ENCODE measurements at regions not wholly inside any gene's neighbourhood (a gene's known extent, or its start where the extent isn't known, plus 50 kb on each side); places are given as distances from the start of the nearest gene placed in this dataset.

DNA sequence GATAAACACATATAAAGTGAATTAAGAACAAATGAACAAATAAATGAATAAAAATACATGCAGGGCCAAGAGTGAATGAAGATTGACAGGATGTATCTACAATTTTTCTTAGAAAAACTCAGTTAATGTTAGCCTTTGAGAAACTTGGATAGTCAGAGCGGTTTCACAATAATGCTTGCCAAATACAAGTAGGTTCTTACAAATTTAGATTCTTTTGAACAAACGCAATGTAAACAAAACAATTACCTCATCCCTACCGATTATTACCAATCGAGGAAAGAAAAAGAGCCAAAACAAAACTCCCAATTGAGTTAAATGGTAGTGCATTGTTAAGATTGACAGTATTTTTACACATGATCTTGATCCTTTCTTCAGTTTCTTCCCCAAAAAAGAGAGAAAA lies 176.9 kb upstream of the DEPDC1 start:
- TF ChIP-seq BHLHE40 (IDR thresholded peaks at IDR 0.05; ENCODE audit: borderline replicate concordance) = no peak
- no peak for TF ChIP-seq SUZ12 (IDR thresholded peaks at IDR 0.05)
- TF ChIP-seq ARNT (IDR thresholded peaks at IDR 0.05) = no peak
- no peak for TF ChIP-seq FOXK2 (IDR thresholded peaks at IDR 0.05)
- no peak for TF ChIP-seq HDGF (IDR thresholded peaks at IDR 0.05; ENCODE audit: borderline replicate concordance)
- no peak for TF ChIP-seq CTBP1 (IDR thresholded peaks at IDR 0.05; ENCODE audit: borderline replicate concordance)

Data from HEK293T (cell line).